ENCODE measurements at regions not wholly inside any gene's neighbourhood (a gene's known extent, or its start where the extent isn't known, plus 50 kb on each side); places are given as distances from the start of the nearest gene placed in this dataset.

DNA sequence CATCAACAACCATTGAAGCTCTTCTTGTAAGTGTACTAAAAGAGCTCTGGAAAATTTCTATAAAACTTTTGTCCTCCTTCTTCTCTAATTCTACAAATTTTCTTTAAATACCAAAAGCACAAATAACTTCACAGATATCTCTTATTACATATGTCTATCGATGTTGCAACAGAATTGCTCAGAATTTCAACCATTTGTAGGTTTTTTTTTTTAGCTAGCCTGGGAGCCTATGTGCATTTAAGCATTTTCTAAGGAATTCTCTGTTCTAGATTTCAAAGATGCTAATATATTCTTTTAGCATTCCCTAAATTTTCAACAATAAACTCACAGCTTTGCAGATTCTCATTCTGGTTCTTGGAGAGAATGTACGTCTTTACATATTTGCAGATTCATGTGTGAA lies 774.3 kb upstream of the NR2F2 start:
- DNase-seq = no peak

DNA sequence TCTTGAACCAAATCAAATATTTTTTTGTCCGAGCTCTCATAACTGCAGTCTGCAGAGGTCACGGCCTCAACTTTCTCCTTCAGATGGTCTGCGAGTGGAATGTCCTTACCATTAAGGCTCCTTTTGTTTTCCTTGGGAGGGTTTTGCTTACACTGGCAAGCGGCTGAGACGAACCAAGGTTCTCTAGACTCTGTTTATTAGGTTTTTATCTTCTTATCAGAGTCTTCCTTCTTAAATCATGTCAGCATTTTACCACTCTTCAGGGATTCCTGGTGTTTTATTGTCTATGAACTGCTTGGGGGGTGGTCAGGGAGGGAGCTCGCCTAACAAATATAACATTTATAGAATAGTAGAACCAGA lies 773.7 kb upstream of the NR2F2 start:
- no peak for DNase-seq

DNA sequence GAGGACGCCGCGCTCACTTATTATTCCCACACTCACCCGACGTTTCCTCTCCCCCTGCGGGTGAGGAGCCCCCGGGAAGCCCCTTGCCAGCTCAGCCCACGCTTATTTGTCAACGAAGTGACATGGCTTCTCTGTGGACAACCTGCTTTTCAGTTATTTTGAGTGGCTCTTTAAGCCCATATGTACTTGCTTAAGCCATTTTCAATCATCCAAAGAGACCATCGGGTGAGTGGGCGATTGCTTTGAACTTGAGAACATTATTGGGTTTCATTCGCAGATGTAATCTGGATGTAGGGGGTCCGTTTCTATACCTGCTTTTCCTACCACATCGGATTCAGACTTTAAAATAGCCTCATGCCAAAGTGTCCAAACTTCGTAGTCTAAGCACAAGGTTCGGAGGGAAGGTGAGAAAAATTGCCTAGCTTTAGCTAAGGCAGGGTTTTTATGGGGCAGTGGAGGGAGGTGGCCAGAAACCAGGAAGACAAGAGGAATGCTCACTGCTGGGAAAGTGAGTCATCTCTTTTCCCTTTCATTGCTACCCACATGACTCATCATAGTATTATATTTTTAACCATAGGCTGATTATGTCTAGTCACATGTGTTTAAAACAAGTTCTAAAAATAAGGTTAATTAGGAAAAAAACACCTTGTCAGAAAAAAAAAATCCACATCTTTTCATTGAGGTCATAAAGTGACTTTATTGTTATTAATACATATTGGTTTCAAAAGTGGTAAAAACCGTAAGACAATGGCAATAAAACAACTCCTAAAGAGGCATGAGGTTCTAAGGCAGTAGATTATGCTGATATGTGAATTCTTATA lies 773.1 kb upstream of the NR2F2 start:
- no peak for DNase-seq

DNA sequence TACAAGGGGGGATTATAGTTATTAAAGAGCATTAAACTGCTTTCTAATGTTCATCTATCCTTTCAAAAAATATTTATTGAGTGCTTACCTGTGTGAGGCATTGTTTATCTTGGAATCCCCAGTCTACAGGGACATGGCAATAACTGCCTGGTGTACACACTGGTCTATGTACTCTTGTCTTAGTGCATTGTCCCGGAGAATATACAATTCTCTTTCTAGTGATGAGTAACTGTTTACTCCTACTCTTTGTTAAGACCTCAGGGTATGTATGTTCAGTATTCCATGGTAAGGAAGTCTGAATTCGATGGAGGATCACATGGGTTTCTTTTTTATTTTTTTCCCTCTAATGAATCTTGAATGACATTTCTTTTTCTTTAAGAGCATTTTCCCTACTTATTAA lies 772.4 kb upstream of the NR2F2 start:
- no peak for DNase-seq

DNA sequence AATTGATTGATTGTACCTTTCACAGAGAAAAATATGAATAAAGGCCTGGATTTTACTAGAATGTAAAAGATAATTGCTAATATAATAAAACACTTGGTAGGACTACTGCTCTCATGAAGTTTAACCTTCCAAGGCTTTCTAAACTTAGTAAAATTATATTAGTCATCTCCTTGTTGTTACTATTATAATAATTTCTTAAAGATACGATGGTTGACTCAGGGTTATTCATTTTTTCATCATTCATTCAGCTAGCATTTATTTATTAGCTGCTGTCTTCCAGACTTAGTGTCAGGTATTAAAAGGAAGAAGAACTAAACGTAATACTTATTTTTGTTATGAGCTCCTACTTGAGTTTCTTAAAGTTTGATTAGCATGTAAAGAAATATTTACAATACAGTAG lies 771.6 kb upstream of the NR2F2 start:
- DNase-seq = no peak

DNA sequence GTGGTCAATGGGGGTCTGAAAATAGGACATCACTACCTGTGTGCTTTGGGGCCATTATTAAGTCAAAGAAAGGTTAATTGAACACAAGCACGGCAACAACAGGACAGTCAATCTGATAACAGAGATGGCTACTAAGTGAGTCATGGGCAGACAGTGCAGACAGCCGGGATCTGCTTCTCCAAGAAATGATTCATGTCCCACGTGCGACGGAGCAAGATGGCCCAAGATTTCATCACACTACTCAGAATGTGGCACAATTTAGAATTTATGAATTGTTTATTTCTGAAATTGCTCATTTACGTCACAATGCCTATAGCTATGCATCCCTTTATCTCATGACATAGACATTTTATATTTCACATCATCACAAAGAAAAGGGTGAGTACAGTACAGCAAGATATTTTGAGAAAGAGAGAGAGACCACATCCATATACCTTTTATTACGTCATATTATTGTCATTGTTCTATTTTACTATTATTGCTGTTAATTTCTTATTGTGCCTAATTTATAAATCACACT lies 770.6 kb upstream of the NR2F2 start:
- no peak for DNase-seq

DNA sequence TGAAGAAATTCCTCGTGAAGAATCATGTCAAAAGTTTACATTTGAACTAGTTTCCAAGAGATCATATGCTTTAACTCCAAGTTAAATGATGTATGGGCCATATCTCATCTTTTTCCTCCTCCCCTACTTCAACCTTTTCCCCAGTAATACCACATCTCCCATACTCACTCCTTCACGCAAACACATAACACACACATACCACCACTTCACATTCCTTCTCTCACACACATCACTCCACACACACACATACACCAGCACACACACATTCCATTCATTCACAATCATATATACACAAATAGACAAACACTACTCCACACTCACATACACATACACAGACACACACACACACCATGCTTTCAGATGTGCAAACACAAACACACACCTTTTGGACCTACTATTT lies 769.0 kb upstream of the NR2F2 start:
- no peak for DNase-seq

DNA sequence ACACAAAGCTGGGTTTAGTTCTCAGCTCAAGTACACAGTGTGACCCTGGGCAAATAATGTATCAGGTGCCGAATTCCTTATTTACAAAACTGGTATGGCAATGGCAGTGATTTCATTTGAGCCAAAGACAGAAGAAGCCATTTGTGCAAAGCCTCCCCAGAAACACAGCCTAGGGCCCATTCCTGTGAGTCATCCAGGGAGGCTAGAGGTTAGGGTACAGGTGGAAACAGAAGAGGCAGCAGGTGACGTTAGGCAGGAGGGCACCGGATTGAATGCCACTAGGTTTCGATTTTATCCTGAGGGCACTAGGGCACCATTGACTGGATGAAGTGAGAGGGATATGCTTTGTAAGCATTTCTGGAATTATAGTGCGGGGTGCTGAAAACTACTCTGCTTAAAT lies 766.9 kb upstream of the NR2F2 start:
- DNase-seq = no peak

DNA sequence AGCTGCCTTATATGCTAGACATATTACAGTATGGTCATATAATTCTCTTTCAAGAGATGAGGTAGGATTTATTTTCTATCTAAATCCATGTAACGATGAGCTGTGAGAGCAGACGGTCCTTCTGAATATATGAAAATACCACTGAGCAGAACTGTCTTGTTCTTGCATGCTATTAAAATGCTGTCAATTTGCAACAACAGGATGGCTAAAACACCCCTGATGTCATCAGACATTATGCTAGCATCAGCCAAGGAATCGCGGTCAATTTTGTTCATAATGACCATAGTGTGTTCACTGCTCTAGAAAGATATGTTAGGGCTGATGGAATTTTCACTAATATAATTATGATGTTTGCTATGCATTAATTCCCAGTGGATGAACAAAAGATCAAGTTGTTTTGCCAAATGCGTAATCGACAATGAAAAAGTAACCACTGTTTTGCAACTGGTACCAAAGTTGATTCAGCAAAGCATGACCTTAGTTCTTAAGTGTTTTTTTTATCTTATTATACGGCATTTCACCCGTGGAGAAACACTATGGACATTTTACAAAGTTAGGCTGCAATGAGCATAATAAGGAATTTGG lies 765.4 kb upstream of the NR2F2 start:
- no peak for DNase-seq

DNA sequence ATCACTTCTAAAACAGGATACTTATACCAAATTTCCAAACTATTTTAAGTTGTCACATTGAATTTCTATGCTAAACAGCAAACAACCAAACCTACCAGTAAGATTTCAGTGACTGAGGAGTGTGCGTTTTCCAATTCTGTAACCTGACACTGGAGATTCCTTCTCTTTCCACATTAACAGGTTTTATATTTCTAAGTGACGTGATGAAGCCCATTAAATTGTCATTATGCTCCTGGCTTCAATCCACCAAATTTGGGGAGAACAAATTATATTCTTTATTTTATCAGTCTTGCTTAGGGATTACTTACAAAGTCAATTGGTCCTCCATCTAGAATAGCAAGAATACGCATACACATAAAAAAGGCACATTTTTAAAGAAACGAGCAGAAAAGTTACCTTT lies 764.8 kb upstream of the NR2F2 start:
- no peak for DNase-seq

DNA sequence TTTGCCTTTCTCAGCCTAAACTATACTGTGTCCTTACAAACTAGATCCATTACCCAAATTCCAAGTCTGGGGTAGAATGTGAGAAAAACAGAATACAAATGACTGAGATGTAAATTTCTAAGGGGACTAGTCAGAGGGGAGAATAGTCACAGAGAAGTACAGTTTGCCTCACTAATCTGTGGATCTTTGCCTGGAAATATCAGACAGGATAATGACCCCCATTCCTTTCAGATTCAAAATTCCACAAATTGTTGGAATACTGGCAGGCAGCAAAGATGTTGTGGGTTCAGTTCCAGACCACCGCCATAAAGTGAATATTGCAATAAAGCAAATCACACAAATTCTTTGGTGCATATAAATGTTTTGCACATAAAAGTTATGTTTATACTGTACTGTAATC lies 762.8 kb upstream of the NR2F2 start:
- no peak for DNase-seq

DNA sequence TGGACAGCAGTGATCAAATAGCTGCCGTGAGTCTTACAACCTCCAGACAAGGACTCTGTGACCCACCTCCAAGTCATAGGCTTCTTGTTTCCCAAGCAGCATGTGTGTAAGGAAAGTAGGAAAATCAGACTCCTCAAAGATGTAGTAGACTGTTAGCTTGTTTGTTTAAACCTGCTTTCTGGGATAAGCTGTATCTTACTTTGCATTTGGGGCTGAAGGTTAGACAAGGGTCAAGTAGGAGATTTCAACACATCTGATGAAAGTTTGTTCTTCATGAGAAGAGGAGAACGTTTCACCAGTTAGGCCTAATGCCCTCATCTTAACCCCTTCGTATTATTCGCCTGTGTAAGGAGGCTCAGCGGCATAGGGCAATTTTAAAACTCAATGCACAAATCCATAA lies 756.4 kb upstream of the NR2F2 start:
- no peak for DNase-seq

DNA sequence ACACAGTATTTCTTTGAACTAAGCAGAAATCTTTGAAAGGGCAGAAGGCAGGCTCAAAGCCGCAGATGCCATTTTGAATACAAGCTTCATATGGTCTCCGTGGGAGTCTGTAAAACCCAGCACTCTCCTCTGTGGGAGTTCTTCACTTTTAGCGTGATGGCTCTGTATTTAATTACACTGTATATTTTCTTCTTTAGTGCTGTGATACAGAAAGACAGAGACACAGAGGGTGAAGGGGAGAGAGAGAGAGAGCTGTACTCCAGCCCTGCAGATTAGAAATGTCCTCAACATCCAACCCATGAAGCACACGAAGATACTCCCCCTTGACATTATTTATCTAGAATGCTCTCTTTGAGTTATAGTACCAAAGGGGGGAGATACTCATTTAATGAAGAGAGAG lies 752.6 kb upstream of the NR2F2 start:
- no peak for DNase-seq

DNA sequence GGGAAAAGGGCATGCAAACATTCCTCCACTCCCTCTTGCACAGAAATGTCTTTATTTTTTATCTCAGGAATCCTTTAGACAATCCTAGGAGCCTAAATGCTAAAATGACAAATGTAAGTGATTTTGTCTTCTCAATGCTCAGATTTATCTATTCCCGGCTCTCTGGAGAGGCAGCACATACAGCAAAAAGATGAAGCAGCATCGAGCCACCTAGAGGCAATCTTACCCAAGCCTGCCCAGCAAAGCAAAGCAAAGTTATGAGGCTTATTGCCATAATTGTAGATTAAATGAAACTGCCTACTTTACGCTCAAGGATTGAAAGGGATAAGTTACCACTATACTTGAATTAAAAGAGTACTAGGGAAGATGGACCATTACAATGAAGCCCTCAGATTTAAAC lies 750.4 kb upstream of the NR2F2 start:
- DNase-seq = no peak

DNA sequence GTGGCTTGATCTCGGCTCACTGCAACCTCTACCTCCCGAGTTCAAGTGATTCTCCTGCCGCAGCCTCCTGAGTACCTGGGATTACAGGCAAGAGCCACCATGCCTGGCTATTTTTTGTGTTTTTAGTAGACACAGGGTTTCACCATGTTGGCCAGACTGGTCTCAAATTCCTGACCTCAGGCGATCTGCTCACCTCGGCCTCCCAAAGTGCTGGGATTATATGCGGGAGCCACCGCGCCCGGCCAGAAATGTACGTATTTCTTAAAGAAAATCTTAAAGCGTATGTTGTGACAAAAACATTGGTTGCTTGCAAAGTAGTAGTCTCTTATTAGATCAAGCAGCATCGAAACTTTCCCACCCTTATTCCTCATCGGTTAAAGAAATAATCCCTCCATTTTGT lies 748.9 kb upstream of the NR2F2 start:
- no peak for DNase-seq

DNA sequence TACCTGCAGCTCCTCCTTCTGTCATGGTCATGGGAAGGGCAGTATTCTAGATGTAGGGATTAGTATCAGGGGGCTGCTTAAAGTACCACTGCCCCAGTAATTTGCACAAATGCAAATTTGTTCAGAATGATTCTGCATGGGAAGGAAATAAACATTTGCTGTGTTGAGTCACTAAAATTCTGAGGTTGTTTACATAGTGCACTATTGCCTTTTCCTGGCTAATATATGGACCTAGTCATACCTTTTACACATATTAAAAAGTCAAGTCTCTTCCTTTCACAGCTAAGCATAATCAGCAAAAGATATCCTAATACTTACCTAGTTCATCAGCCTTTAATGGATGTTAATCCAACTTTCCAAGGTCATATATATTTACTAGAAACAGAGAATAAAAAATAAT lies 746.4 kb upstream of the NR2F2 start:
- DNase-seq = no peak

DNA sequence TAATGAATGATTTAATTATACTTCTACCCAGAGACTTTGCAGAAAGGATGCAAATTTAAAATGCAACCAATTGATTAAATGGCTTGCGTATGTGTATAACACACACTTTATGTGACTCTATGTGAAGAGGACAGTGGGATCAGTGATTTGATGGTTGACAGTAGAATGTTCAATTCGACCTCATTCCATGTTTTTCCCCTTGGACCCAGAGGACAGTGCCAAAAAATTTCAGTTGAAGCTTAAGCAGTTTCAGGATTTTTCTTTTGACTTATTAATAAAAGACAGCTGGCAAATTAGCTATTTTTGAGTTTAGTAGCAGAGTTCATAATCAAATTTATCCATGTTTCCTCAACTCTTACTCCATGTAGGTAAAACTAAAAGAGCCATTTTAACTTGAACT lies 742.4 kb upstream of the NR2F2 start:
- DNase-seq = no peak

DNA sequence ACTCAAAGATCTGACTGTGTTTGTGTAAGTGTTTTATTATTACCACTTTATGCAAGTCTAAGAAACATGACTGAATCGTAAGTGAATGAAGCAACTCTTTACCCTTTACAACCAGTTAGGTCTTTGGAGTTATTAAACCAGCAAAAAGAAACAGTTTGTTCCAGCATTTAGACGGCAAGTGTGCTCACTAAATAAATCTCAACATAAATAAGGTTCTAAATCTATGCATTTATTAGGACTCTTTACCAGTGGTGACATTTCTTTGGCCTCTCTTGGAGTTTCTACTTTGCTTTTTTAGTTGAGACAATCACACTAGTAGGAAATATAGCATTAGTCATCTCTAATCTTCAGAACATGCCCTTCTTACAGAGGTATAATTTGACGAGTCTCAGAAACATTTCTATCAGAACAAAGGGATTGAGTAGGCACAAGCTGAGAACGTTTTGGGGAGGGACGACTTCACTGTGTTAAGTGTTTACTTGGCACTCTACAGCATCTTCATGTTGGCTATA lies 739.9 kb upstream of the NR2F2 start:
- no peak for DNase-seq

DNA sequence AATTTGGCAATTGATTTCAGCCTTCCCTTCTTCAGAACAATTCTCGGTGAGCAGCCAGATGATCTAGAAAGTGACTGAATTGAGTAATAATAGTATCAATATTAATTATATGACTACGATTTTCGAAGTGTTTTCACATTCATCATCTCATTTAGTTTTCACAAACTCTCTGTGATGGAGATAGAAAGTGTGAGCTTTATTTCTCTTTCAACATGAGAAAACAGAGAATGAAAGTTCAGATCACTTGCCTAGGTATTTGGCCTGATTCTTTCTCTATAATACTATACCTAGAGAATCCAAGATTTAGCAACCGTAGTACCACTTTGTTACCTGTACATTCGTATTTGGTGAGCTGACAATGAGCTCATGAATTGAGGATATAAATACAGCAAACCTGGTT lies 739.2 kb upstream of the NR2F2 start:
- DNase-seq = no peak

DNA sequence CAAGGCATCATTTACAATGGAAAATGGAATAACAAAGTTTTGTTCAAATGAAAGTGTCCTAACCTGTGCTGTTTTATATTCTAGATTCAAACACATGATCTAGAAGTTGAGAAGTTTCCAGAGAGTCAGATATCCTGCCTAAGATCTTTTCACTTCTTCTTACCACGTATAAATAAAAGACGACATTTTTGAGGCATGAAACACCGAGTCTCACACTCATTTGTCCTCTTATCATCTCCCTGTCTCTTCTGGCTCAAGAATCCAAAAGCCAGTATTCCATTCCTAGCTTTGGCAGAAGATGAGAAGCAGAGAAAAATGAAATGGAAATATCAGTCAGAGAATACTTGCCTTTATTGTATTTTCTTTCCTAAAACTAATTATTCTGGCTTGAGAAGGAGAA lies 738.6 kb upstream of the NR2F2 start:
- no peak for DNase-seq

DNA sequence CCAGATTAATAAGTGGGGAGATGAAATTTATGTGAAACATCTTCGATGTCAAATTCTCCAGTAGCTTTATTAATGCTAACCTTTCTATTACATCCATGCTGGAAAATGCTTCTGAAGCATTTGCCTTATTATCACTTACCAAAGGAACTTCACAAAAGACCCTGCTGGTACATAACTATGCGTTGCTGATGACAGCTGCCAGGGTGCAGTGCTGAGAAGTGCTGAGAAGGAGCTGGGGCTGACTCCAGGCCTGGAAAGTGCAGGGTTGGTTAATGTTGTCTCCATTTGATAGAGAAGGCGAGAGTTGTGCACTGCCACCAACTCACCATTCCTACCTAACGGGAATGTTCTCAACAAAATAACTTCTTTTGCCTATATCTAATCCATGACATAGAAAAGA lies 736.0 kb upstream of the NR2F2 start:
- no peak for DNase-seq

DNA sequence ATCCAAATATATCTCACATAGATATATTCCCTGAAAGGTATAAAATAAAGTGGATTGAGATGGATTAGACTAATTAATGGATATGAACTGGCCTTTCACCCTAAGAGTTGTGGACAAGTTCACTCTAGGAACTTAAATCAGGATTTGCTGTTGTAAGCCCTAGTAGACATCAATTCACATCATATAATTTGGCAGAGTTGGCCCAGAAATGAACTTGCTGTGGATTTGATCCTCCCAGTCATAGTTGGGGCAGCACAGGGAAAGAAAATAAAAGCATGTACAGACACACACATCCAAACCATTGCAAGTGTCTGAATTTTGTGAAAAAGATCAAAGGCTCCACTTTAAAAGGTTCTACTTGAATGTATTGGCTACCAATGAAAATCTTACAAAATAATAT lies 734.7 kb upstream of the NR2F2 start:
- no peak for DNase-seq

DNA sequence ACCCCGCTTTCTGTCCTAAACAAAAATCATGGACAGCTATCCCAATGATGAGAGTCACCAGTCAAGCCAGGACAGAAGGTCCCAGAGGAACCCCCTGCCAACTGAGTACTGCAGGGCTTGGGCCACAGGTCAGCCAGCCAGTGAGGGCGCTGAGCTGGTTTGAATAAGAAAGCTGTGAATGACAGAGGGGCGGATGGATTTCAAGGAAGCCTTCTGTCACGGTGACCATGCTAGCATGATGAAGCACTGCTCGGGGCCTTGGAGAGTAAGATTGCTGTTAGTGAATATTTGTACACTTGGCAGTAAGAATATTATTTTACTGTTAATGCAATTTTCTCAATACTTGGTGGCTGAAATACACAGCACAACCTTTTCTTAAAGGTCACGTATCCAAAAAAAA lies 734.0 kb upstream of the NR2F2 start:
- no peak for DNase-seq

DNA sequence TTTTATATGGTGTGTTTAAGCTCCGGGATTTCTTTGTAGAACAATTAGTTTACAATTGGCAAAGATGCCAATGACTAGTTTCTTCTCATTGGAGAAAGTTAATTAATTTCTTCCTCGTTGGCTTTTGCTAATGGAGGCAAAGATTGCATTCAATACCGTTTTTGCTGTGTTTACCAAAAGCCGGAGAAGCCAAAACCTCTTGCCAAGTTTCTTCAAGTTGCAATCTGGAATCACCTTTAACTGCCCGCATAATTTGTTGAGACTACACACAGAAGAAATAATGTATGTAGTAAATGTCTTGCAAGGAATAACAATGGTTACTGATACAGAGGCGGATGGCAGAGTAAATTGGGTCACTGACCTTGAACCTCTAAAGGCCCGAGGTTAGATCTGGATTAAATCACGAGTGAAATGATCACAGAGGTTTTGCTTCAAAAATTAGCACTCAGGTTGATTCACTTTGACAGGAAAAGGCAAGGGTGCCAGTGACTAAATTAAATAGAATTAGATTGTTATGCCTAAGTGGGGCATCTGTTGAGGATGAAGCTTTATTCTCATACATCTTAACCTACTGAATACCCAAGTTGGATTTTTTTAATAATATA lies 732.1 kb upstream of the NR2F2 start:
- DNase-seq = no peak
